ENCODE measurements at regions not wholly inside any gene's neighbourhood (a gene's known extent, or its start where the extent isn't known, plus 50 kb on each side); places are given as distances from the start of the nearest gene placed in this dataset.

- TF ChIP-seq EZH2 (IDR thresholded peaks at IDR 0.05; ENCODE audit: borderline replicate concordance, low read depth, low read length, severe bottlenecking) (no peak), CTCF (IDR thresholded peaks at IDR 0.05; ENCODE audit: borderline replicate concordance, extremely low read depth, low read length, poor library complexity, severe bottlenecking) (no peak)
These were observed 163.2 kb upstream of the ZNF32 start for GRCh38 chr10:43811871-43812270.
